ENCODE measurements at regions not wholly inside any gene's neighbourhood (a gene's known extent, or its start where the extent isn't known, plus 50 kb on each side); places are given as distances from the start of the nearest gene placed in this dataset.

GRCh38 chr11:116078101-116078591 is 573.9 kb upstream of the CADM1 start:
- Histone ChIP-seq H3K27ac (no peak overlapping the region), H3K9me3 (no peaks in the 10 kb centered on the region), H3K27me3 (no peaks in the 10 kb centered on the region), H3K4me3 (no peak overlapping the region), H3K4me1 (no peaks in the 10 kb centered on the region), H3K36me3 (ENCODE audit: low read depth, missing control alignments) (no peaks in the 10 kb centered on the region)
- TF ChIP-seq CTCF (IDR thresholded peaks at IDR 0.05) = peak in 1 of 3 experiments; percentile 26
- TF ChIP-seq POLR2A (IDR thresholded peaks at IDR 0.05) = no peak
- peak; percentile 30 for DNase-seq
- intact Hi-C loops (cut with DNase I; ENCODE audit: low total_unique reads) = no loop called here
- WGBS, 2 donors = 79 to 86% methylated on average over 6 of the region's 6 CpGs

GRCh38 chr11:116077092-116077491 is 572.9 kb upstream of the CADM1 start:
- intact Hi-C loops (cut with DNase I; ENCODE audit: low total_unique reads) = no loop called here
- no peak overlapping the region for H3K4me3 ChIP-seq
- H3K9me3 ChIP-seq = no peaks in the 10 kb centered on the region
- WGBS, 2 donors = 96 to 97% methylated on average over 2 of the region's 2 CpGs
- H3K4me1 ChIP-seq = no peaks in the 10 kb centered on the region
- no peaks in the 10 kb centered on the region for H3K36me3 ChIP-seq (ENCODE audit: low read depth, missing control alignments)
- DNase-seq = no peak
- no peak overlapping the region for H3K27ac ChIP-seq
- no peaks in the 10 kb centered on the region for H3K27me3 ChIP-seq
- no peak for TF ChIP-seq POLR2A (IDR thresholded peaks at IDR 0.05)
- no peak for TF ChIP-seq CTCF (IDR thresholded peaks at IDR 0.05)

DNA sequence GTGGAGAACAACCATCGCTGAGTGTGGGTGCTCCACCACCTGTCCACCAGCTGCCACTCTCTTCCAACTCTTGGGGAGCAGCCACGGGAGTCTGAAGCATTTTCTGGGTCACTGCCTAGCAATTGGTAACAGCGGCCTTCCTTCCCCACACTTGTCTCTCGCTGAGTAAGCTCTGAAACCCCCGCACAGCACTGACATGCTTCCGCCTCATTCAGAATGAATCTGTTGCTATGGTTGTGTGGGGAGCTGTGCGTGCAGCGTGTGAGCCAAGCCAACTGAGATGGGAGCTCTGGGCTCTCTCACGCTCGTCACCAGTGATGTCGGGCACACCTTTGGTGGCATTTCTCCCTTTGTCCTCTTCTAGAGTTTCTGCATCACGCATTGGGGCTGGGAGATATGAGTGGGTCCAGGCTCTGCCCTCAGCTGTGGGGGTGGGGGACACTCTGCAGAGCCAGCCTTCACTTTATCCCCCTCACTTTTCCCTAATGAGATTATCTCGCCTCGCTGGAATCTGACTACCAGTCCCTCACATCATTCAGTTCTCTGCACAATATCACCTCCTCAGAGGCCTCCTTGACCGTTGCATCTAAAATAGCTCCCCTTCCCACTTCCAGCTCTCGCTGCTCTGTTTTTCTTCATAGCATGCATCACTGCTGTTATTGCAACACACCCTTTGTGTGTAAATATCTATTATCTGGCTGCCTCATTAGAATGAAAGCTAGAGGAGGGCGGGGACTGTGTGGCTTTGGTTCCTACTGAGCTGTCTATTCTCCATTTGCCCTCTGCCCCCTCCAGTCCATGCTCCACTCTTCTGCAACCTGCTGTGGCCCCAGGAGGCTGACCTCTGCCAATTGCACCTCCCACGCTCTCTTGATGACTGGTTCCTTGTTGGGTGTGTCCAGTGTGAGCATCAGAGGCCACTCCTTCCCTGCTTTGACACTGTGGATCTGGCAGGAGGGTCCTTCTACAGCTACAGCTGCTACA is 569.9 kb upstream of the CADM1 start:
- H3K4me3 ChIP-seq = no peak overlapping the region
- H3K9me3 ChIP-seq = no peaks in the 10 kb centered on the region
- H3K27ac ChIP-seq = no peak overlapping the region
- TF ChIP-seq POLR2A (IDR thresholded peaks at IDR 0.05) = no peak
- TF ChIP-seq CTCF (IDR thresholded peaks at IDR 0.05) = no peak
- H3K27me3 ChIP-seq = no peaks in the 10 kb centered on the region
- H3K36me3 ChIP-seq (ENCODE audit: low read depth, missing control alignments) = no peaks in the 10 kb centered on the region
- H3K4me1 ChIP-seq = no peaks in the 10 kb centered on the region
- 73 to 77% methylated on average over 16 to 18 of the region's 18 CpGs for WGBS, 2 donors
- intact Hi-C loops (cut with DNase I; ENCODE audit: low total_unique reads) = no loop called here
- no peak for DNase-seq

- no peaks in the 10 kb centered on the region for H3K9me3 ChIP-seq
- peak; percentile 32 for DNase-seq
- no peaks in the 10 kb centered on the region for H3K4me1 ChIP-seq
- TF ChIP-seq POLR2A (IDR thresholded peaks at IDR 0.05) (no peak), CTCF (IDR thresholded peaks at IDR 0.05) (no peak)
- no peaks in the 10 kb centered on the region for H3K27me3 ChIP-seq
- no peak overlapping the region for H3K4me3 ChIP-seq
- no peak overlapping the region for H3K27ac ChIP-seq
- no peaks in the 10 kb centered on the region for H3K36me3 ChIP-seq (ENCODE audit: low read depth, missing control alignments)
- 75 to 83% methylated on average over 14 to 16 of the region's 16 CpGs for WGBS, 2 donors
- intact Hi-C loops (cut with DNase I; ENCODE audit: low total_unique reads) = no loop called here
Observed at GRCh38 chr11:116072601-116073410, 568.6 kb upstream of the CADM1 start.
